Mucosa of rectum (tissue), 2 donors: ENCODE measurements at regions not wholly inside any gene's neighbourhood (a gene's known extent, or its start where the extent isn't known, plus 50 kb on each side); places are given as distances from the start of the nearest gene placed in this dataset.

Experiments used
- H3K27ac ChIP-seq, 2 donors: one replicate each; pipeline ENCODE4 v1.7.0; 2013; ENCODE audit warnings: inconsistent platforms in 2 of 2, low read depth in 2 of 2, low read length in 2 of 2
- H3K27me3 ChIP-seq, 2 donors: one replicate each; pipeline ENCODE4 v1.7.0; 2013; ENCODE audit warnings: low read length in 2 of 2; ENCODE audit not compliant: control insufficient read depth in 2 of 2, insufficient read depth in 2 of 2
- H3K36me3 ChIP-seq, 2 donors: one replicate each; pipeline ENCODE4 v1.7.0; 2013; ENCODE audit warnings: low read length in 2 of 2; ENCODE audit not compliant: control insufficient read depth in 2 of 2, insufficient read depth in 2 of 2
- H3K4me1 ChIP-seq, 2 donors: one replicate each; pipeline ENCODE4 v1.7.0; 2013; ENCODE audit warnings: low read length in 2 of 2, mild to moderate bottlenecking in 1 of 2; ENCODE audit not compliant: control insufficient read depth in 2 of 2, insufficient read depth in 2 of 2
- H3K4me3 ChIP-seq, 2 donors: one replicate each; pipeline ENCODE4 v1.7.0; 2013; ENCODE audit warnings: low read length in 2 of 2
- H3K9ac ChIP-seq, 2 donors: one replicate each; pipeline ENCODE4 v1.7.0; 2013; ENCODE audit warnings: low read length in 2 of 2, low read depth in 1 of 2, mild to moderate bottlenecking in 1 of 2
- H3K9me3 ChIP-seq, 2 donors: one replicate each; pipeline ENCODE4 v1.7.0; 2013; ENCODE audit warnings: low read length in 2 of 2; ENCODE audit not compliant: control insufficient read depth in 2 of 2
- donor health status: healthy.
- donor health status: Normal muscosa, but diverticular disease.

- Histone ChIP-seq H3K4me3 (no peak overlapping the region), H3K9ac (no peak overlapping the region), H3K27ac (no peak overlapping the region), H3K27me3 (no peaks in the 10 kb centered on the region), H3K4me1 (no peaks in the 10 kb centered on the region), H3K9me3 (no peaks in the 10 kb centered on the region), H3K36me3 (no peaks in the 10 kb centered on the region)
These were observed 110.9 kb downstream of the LRRC30 start for GRCh38 chr18:7341581-7342337.

DNA sequence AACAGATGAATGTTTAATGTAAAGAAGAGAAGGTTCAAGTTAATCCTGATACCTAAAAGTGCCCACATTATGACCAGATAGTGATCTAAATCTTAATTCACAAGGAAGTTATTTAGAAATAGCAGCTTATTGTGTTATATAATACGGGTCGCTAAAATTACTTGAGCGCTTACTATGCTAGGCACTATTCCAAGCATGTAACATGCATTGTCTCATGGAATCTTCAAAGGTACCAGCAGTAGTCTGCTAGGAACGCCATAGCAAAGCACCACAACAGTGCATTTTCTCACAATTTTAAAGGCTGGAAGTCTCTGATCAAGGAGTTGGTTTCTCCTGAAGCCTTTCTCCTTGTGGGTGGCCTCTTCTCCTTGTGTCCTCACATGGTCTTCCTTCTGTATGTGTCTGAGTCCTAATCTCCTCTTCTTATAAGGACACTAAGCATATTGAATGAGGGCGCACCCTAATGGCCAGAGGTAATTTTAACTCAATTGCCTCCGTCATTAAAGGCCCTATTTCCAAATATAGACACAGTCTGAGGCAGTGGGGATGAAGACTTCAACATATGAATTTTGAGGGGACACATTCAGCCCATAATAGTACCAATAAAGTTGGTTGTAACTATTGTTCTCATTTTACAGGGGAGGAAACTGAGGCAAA, 118.4 kb downstream of the LRRC30 start:
- Histone ChIP-seq H3K9me3 (no peaks in the 10 kb centered on the region), H3K4me3 (no peak overlapping the region), H3K27ac (no peak overlapping the region), H3K4me1 (no peaks in the 10 kb centered on the region), H3K27me3 (no peaks in the 10 kb centered on the region), H3K9ac (no peak overlapping the region), H3K36me3 (no peaks in the 10 kb centered on the region)

DNA sequence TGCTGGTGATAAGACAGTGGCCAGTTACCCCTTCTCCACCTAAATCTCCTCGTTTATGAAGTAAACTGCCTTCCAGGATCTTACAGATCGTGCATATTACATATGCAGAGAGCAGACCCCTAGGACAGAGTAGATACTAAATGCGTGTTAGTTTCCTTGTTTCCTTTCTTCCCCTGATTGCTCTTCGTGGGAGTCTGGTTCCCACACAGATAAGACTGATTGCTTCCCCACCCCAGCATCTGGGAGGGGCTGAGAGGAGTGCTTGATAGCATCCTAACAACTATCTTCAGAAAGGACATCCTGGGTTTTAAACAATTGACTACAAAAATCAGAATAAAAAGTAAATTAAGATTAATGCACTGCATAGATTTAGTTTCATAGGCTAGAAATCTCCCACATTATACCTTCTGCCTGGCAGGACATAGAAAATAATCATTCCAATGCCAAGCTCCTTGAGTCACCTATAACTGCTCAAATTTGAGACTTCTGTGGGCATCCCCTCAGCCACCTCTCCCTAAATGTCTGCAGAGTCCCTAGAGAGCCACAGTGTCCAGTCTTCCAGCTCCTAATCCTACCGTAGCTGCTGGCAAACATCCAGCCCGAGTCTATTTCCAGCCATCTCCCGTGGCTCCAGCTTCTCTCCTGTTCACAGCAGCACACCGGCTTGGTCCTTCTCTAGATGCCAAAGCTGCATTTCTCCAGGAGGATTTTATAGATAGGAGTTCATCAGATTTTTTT, 128.3 kb downstream of the LRRC30 start:
- H3K9ac ChIP-seq: no peak overlapping the region

DNA sequence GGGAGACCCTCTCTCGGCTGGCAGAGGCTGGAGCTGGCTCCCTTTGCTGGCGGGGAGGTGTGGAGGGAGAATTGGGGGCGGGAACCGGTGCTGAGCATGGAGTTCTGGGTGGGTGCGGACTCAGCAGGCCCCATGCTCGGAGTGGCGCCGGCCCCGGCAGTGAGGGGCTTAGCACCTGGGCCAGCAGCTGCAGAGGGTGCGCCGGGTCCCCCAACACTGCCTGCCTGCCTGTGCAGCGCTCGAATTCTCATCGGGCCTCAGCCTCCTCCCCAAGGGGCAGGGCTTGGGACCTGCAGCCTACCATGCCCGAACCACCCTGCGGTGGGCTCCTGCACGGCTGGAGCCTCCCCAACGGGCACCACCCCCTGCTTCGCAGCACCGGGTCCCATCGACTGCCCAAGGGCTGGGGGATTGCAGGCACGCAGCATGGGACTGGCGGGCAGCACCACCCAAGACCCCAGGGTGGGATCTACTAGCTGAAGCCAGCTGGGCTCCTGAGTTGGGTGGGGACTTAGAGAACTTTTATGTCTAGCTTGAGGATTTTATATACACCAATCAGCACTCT, 129.8 kb downstream of the LRRC30 start:
- Histone ChIP-seq H3K9ac (no peak overlapping the region), H3K9me3 (no peaks in the 10 kb centered on the region), H3K4me3 (no peak overlapping the region), H3K4me1 (no peaks in the 10 kb centered on the region), H3K27ac (no peak overlapping the region), H3K27me3 (no peaks in the 10 kb centered on the region), H3K36me3 (no peaks in the 10 kb centered on the region)

More for the DNA sequence above, 128.3 kb downstream of the LRRC30 start:
- Histone ChIP-seq H3K27ac (no peak overlapping the region), H3K4me1 (no peaks in the 10 kb centered on the region), H3K4me3 (no peak overlapping the region), H3K27me3 (no peaks in the 10 kb centered on the region), H3K36me3 (no peaks in the 10 kb centered on the region), H3K9me3 (no peaks in the 10 kb centered on the region)

- Histone ChIP-seq H3K9ac (no peak overlapping the region), H3K27me3 (no peaks in the 10 kb centered on the region), H3K9me3 (no peaks in the 10 kb centered on the region), H3K4me3 (no peak overlapping the region), H3K36me3 (no peaks in the 10 kb centered on the region), H3K27ac (no peak overlapping the region), H3K4me1 (no peaks in the 10 kb centered on the region)
These were observed 132.4 kb downstream of the LRRC30 start for GRCh38 chr18:7363338-7363737.

GRCh38 chr18:7366597-7366996, 135.7 kb downstream of the LRRC30 start:
- Histone ChIP-seq H3K27me3 (no peaks in the 10 kb centered on the region), H3K27ac (no peak overlapping the region), H3K4me1 (no peaks in the 10 kb centered on the region), H3K9ac (no peak overlapping the region), H3K4me3 (no peak overlapping the region), H3K36me3 (no peaks in the 10 kb centered on the region), H3K9me3 (no peaks in the 10 kb centered on the region)

- no peaks in the 10 kb centered on the region for H3K27me3 ChIP-seq
- no peaks in the 10 kb centered on the region for H3K4me1 ChIP-seq
- H3K4me3 ChIP-seq: no peak overlapping the region
- H3K9me3 ChIP-seq: no peaks in the 10 kb centered on the region
- no peak overlapping the region for H3K9ac ChIP-seq
- H3K36me3 ChIP-seq: no peaks in the 10 kb centered on the region
- no peak overlapping the region for H3K27ac ChIP-seq
These were observed 136.4 kb downstream of the LRRC30 start for GRCh38 chr18:7367336-7367735.

GRCh38 chr18:7369006-7369405, 138.1 kb downstream of the LRRC30 start:
- H3K27me3 ChIP-seq: no peaks in the 10 kb centered on the region
- H3K27ac ChIP-seq: no peak overlapping the region
- H3K9me3 ChIP-seq: no peaks in the 10 kb centered on the region
- H3K36me3 ChIP-seq: no peaks in the 10 kb centered on the region
- H3K4me1 ChIP-seq: no peaks in the 10 kb centered on the region
- H3K9ac ChIP-seq: no peak overlapping the region
- H3K4me3 ChIP-seq: no peak overlapping the region

- H3K27ac ChIP-seq: peak overlapping the region in 1 of 2 donors; percentile 38
- H3K4me3 ChIP-seq: no peak overlapping the region
- no peaks in the 10 kb centered on the region for H3K27me3 ChIP-seq
- no peak overlapping the region for H3K9ac ChIP-seq
- H3K9me3 ChIP-seq: no peaks in the 10 kb centered on the region
- no peaks in the 10 kb centered on the region for H3K4me1 ChIP-seq
- no peaks in the 10 kb centered on the region for H3K36me3 ChIP-seq
These were observed 139.5 kb downstream of the LRRC30 start for GRCh38 chr18:7370375-7370774.

DNA sequence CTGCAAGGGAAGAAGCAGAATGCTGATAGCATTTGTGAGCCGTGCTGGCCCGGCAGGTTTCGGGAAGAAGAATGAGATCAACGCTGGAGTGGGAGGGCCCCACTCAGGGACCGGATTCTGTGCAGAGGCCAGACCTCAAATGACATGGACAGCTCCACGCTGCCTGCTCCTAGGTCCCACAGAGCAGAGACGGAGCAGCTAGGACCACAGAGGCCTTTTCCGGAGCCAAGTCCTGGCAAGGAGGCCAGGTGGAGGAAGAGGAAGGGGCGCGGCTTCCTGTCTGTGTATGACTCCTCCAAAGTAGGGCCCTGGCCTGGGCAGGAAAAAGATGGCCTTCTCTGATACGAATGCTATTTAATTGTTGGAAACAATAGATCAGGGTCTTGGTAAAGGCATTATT, 139.9 kb downstream of the LRRC30 start:
- Histone ChIP-seq H3K36me3 (no peaks in the 10 kb centered on the region), H3K9ac (no peak overlapping the region), H3K27me3 (no peaks in the 10 kb centered on the region), H3K4me3 (no peak overlapping the region), H3K4me1 (no peaks in the 10 kb centered on the region), H3K9me3 (no peaks in the 10 kb centered on the region), H3K27ac (no peak overlapping the region)
